Stomach smooth muscle (tissue), 2 donors: ENCODE measurements at regions not wholly inside any gene's neighbourhood (a gene's known extent, or its start where the extent isn't known, plus 50 kb on each side); places are given as distances from the start of the nearest gene placed in this dataset.

ENCODE experiments used
- H3K27ac ChIP-seq: one replicate; pipeline ENCODE4 v1.7.0; 2013; ENCODE audit warnings: mild to moderate bottlenecking, low read length, inconsistent platforms
- H3K27me3 ChIP-seq, 2 donors: one replicate each; pipeline ENCODE4 v1.7.0; 2013; ENCODE audit warnings: low read length in 2 of 2; ENCODE audit not compliant: insufficient read depth in 2 of 2, control insufficient read depth in 1 of 2
- H3K36me3 ChIP-seq, 2 donors: one replicate each; pipeline ENCODE4 v1.7.0; 2013; ENCODE audit warnings: low read length in 2 of 2; ENCODE audit not compliant: control insufficient read depth in 2 of 2, insufficient read depth in 2 of 2
- H3K4me1 ChIP-seq: one replicate; pipeline ENCODE4 v1.7.0; 2013; ENCODE audit warnings: low read length; ENCODE audit not compliant: control insufficient read depth, insufficient read depth
- H3K4me3 ChIP-seq, 2 donors: one replicate each; pipeline ENCODE4 v1.7.0; 2013; ENCODE audit warnings: low read length in 2 of 2
- H3K9ac ChIP-seq, 2 donors: one replicate each; pipeline ENCODE4 v1.7.0; 2013; ENCODE audit warnings: low read length in 2 of 2, mild to moderate bottlenecking in 1 of 2
- H3K9me3 ChIP-seq, 2 donors: one replicate each; pipeline ENCODE4 v1.7.0; 2013; ENCODE audit warnings: low read length in 2 of 2; ENCODE audit not compliant: control insufficient read depth in 2 of 2
- donor health status: healthy.
- donor health status: Pancreatic carcinoma.

DNA sequence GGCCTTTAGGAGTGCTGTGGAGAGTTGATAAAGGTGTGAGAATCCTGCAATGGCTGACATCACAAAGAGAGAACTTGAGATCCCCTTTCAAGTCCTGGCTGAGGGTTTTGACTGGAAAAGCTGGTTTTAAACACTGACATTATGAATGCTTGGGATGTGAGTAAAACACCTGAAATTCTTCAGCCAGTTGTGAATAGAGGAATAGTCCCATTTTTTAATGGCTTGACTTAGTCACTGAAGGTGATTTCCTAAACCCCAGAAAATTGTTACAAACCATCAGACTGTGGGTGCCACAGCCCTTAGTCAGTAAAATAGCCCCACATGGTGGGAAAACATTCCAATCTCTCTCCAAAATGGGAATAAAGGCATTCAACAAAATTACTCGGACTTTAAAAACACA lies 107.7 kb upstream of the LMO4 start:
- no peaks in the 10 kb centered on the region for H3K9me3 ChIP-seq
- no peak overlapping the region for H3K4me3 ChIP-seq
- H3K36me3 ChIP-seq = no peaks in the 10 kb centered on the region
- no peak overlapping the region for H3K9ac ChIP-seq
- H3K4me1 ChIP-seq = peaks cover under 1% of the 10 kb centered on the region
- no peak overlapping the region for H3K27ac ChIP-seq
- H3K27me3 ChIP-seq = no peaks in the 10 kb centered on the region

DNA sequence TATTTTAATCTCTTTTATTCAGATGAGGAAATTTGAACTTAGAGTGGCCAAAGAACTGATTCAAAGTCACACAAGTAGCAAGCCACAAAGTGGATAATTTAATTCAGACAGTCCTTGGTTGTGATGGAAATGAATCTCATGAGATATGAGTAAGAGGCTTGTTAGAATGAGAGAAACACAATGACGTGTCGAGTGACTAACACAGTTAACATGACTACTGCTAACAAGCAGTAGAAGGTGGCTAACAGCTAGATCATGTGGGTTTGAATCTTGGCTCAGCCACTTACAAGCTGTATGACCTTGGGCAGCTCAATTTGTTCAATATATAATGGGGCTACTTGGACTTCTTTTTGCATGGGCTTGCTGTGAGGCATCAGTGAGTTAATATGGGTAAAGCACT lies 104.5 kb upstream of the LMO4 start:
- Histone ChIP-seq H3K4me1 (peaks cover 7% of the 10 kb centered on the region), H3K27ac (no peak overlapping the region), H3K36me3 (no peaks in the 10 kb centered on the region), H3K4me3 (no peak overlapping the region), H3K27me3 (no peaks in the 10 kb centered on the region), H3K9ac (no peak overlapping the region), H3K9me3 (no peaks in the 10 kb centered on the region)

DNA sequence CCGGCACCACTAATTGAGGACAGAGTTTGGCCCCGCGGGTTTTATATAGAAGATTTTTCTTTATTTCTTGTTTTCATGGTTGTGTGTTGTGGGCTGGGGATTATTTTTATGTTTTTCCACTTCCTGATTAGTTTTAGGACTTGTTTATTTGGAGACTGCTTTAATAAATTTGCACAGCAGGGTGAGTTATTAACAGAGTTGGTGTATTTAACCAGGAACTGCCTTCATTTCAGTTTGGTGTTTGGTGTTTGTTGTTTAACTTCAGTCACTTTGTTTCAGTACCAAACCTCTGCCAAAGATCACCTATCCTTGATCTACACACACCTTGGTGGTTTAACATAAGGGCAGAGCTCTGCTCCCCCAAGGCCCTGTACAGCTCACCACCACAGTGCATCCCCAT lies 103.5 kb upstream of the LMO4 start:
- H3K27ac ChIP-seq = no peak overlapping the region
- H3K4me1 ChIP-seq = peaks cover 7% of the 10 kb centered on the region
- no peak overlapping the region for H3K9ac ChIP-seq
- H3K9me3 ChIP-seq = no peaks in the 10 kb centered on the region
- no peaks in the 10 kb centered on the region for H3K36me3 ChIP-seq
- H3K27me3 ChIP-seq = no peaks in the 10 kb centered on the region
- H3K4me3 ChIP-seq = no peak overlapping the region

DNA sequence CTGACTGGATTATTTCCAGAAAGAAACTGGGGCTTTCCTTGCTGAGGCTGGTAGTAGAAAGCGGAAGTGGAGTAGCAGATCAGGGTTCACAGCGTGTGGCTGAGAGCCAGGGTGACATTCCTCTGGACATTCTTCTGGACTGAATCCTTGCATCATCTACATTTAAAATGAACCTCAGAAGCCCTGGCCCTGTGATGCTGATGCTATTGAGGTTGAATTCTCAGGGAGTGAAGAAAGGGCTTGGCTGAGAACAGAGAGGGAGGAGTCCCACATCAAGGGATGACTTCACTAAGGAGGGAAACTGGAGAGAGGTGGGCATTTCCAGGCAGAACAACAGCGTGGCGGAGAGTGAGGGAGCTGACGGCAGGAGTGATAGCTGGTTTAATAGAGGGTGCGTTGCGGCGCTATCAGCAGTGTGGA lies 102.3 kb upstream of the LMO4 start:
- H3K9me3 ChIP-seq = no peaks in the 10 kb centered on the region
- no peaks in the 10 kb centered on the region for H3K27me3 ChIP-seq
- peaks cover 7% of the 10 kb centered on the region for H3K4me1 ChIP-seq
- H3K27ac ChIP-seq = no peak overlapping the region
- H3K9ac ChIP-seq = no peak overlapping the region
- H3K4me3 ChIP-seq = no peak overlapping the region
- H3K36me3 ChIP-seq = no peaks in the 10 kb centered on the region

DNA sequence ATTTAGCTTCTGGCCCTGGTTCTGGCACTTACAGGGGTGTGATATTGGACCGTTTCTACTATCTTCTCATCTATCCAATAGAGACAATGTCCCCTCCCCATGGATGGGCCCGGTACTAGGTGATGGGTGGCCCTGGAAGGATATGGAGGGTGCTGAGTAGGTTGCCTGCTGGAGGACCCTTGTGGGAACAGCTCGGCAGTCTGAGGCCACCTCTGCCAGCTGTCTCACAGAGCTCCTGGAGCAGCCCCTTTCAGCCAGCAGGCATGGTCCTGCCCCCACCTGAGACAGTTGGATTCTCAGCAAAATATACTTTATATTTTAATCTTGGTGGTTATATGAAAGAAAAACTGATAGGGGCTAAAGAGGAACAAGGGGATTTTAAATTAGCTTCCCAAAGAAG lies 101.0 kb upstream of the LMO4 start:
- H3K4me3 ChIP-seq = no peak overlapping the region
- no peaks in the 10 kb centered on the region for H3K36me3 ChIP-seq
- H3K27me3 ChIP-seq = no peaks in the 10 kb centered on the region
- no peak overlapping the region for H3K9ac ChIP-seq
- H3K9me3 ChIP-seq = no peaks in the 10 kb centered on the region
- no peak overlapping the region for H3K27ac ChIP-seq
- H3K4me1 ChIP-seq = peaks cover 7% of the 10 kb centered on the region

DNA sequence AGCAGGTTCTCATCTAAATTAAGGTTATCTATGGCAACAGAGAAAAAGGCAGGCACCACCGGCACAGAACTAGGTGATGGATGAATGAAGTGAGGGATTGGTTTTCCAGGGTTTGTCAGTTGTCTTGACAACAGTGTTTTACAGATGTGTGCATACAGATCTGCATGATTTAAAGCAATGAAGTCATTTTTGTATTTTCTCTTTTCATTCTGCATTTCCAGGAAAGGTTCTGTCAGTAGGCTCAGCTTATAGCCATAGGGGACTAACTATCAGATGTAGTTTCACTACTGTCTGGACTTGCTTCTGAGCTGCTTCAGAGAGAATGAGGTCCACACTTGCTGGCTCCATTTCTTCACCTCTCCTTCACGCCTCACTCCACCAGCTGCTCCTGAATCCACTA lies 98.2 kb upstream of the LMO4 start:
- no peaks in the 10 kb centered on the region for H3K36me3 ChIP-seq
- no peaks in the 10 kb centered on the region for H3K27me3 ChIP-seq
- no peaks in the 10 kb centered on the region for H3K9me3 ChIP-seq
- H3K27ac ChIP-seq = no peak overlapping the region
- H3K4me1 ChIP-seq = peaks cover 7% of the 10 kb centered on the region
- no peak overlapping the region for H3K4me3 ChIP-seq
- no peak overlapping the region for H3K9ac ChIP-seq

DNA sequence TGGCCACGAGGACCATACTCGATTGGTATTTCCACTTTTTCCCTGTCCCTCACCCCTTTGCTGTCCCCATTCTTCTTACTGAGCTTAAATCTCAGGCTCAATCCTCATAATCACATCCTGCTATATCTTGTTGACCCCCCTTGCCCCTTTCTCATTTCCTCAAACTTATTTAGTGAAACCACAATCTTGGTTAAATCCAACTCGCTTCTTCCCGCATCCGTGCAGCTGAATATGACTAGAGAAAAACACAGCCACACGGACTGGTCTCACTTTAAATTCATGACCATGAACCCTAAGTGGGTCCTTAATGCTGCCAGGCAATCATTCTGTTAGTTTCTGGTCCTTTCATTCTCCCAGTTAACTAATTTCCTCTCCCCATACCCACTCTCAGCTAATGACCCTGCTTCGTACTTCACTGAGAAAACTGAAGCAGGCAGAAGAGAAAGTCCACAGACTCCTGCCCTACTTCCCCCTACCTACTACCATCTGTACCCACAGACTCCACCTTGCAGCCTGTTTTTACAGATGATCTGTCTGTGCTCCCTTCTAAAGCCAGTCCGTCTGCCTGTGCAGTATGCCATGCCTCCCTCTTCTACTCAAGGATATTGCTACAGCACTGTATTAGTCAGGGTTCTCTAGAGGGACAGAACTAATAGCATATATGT lies 96.8 kb upstream of the LMO4 start:
- Histone ChIP-seq H3K4me3 (no peak overlapping the region), H3K4me1 (no peaks in the 10 kb centered on the region), H3K27me3 (no peaks in the 10 kb centered on the region), H3K36me3 (no peaks in the 10 kb centered on the region), H3K9me3 (no peaks in the 10 kb centered on the region), H3K9ac (no peak overlapping the region), H3K27ac (no peak overlapping the region)

DNA sequence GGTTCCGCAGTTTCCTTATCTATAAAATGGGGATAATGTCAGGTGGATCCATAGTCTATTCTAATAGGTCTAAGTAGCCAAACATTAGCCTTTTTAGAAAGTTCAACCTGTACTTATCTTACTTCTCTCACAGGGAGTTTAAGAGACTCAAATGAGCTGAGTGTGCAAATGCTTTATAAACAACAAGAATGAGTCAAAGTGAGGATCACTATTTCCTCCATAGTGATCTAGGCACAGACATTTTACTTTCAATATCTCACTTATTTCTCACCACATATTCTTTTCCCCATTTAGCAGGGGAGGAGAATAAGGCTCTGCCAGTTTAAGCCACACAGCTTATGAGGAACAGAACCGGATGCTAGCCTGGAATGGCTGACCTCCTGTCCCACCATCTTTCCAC lies 92.1 kb upstream of the LMO4 start:
- H3K9ac ChIP-seq = no peak overlapping the region
- H3K9me3 ChIP-seq = no peaks in the 10 kb centered on the region
- no peak overlapping the region for H3K27ac ChIP-seq
- H3K36me3 ChIP-seq = no peaks in the 10 kb centered on the region
- no peaks in the 10 kb centered on the region for H3K4me1 ChIP-seq
- no peaks in the 10 kb centered on the region for H3K27me3 ChIP-seq
- no peak overlapping the region for H3K4me3 ChIP-seq

DNA sequence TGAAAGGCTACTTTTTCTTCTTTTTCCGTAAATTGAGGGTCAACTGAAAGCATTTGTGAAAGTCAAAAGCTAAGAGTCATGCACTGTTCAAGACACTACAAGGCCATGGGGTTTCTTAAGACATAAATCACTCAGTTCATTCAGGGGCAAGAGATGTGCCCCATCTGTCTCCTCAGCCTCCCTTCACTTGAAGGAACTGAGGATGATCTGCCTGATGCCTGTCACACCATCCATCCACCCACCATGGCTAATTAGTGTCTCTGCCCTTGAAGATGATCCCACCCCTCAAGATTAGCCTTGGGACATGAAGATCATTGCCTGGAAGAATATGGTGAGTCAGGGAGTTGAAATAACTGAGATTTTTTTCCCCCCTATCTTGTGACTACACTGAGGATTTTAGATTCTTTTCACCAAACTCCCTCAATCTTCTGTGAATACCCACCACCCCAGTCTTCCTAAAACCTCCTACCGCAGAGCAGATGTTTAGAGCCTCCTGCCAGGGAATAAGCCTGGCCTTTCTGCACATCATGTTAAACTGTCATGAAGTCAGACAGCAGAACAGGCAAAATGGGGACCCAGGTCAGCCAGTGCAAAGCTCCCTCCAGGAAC lies 88.6 kb upstream of the LMO4 start:
- Histone ChIP-seq H3K4me1 (no peaks in the 10 kb centered on the region), H3K9ac (no peak overlapping the region), H3K9me3 (no peaks in the 10 kb centered on the region), H3K27me3 (no peaks in the 10 kb centered on the region), H3K27ac (no peak overlapping the region), H3K36me3 (no peaks in the 10 kb centered on the region), H3K4me3 (no peak overlapping the region)

DNA sequence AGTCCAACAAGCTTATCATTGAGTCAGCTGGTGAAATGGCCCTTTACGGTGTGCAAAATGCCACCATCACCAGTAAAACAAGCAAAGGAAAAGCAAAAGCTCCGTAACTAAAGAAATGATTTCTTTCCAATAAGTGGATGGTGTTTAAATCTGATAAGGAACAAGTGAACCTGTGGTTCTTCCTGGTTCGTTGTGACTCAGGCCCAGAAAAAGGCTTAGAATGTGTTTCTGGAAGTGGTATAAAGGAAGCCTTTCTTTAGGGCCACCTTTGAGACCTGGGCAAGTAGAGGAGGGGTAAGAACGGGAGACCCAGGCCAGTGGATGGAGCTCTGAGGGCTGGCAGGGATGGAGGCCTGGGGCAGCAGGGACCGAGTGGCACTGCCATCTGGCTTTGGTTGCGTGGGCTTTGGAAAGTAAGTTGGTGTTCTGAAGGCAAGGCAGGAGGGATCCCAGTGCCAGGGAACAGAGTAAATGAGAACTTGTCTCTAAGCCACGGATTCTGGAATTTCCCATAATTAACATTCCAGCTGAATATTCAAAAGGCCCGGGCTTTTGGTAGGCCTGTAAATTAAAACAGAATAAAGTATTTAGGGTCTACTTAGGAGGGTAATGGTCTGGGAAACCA lies 87.9 kb upstream of the LMO4 start:
- H3K36me3 ChIP-seq = no peaks in the 10 kb centered on the region
- no peak overlapping the region for H3K9ac ChIP-seq
- no peaks in the 10 kb centered on the region for H3K9me3 ChIP-seq
- H3K27ac ChIP-seq = no peak overlapping the region
- no peak overlapping the region for H3K4me3 ChIP-seq
- H3K27me3 ChIP-seq = no peaks in the 10 kb centered on the region
- H3K4me1 ChIP-seq = no peaks in the 10 kb centered on the region
